Common myeloid progenitor, CD34-positive (primary cell): ENCODE measurements at regions not wholly inside any gene's neighbourhood (a gene's known extent, or its start where the extent isn't known, plus 50 kb on each side); places are given as distances from the start of the nearest gene placed in this dataset.

ENCODE experiments used
- CTCF ChIA-PET: fragments of 350-600 bp; sonication (Branson Sonifier 250); formaldehyde crosslinking; loops from one replicate; lab custom pipeline; 2021; ENCODE audit warnings: antibody characterized with exemption; lab: Charles Lee
- POLR2A ChIA-PET: fragments of 350-600 bp; sonication (Branson Sonifier 250); formaldehyde crosslinking; loops from one replicate; lab custom pipeline; 2021; ENCODE audit warnings: antibody characterized with exemption; lab: Charles Lee
- DNase-seq, 3 donors: peaks; one replicate each; pipeline versions ENCODE4 v3.0.0 to v3.0.0-alpha.2; 2013
- H3K27ac ChIP-seq, 2 experiments: 1 replicate in 1 of 2; 2 replicates in 1 of 2; pipeline ENCODE4 v1.7.0; 2013; ENCODE audit warnings: inconsistent platforms in 2 of 2, low read length in 2 of 2, mild to moderate bottlenecking in 2 of 2, low read depth in 1 of 2, moderate library complexity in 1 of 2; ENCODE audit not compliant: severe bottlenecking in 2 of 2, insufficient read depth in 1 of 2, poor library complexity in 1 of 2
- H3K27me3 ChIP-seq, 5 experiments: replicated peaks in 2 of 5; 1 replicate in 3 of 5; 2 replicates in 2 of 5; pipeline versions ENCODE4 v1.6.1 to v1.7.0; 2013; ENCODE audit warnings: low read length in 4 of 5, mild to moderate bottlenecking in 2 of 5, moderate library complexity in 2 of 5, inconsistent platforms in 1 of 5; ENCODE audit not compliant: insufficient read depth in 5 of 5, control insufficient read depth in 4 of 5
- H3K36me3 ChIP-seq, 4 experiments: 1 replicate in 2 of 4; 2 replicates in 2 of 4; pipeline versions ENCODE4 v1.6.1 to v1.7.0; 2013; ENCODE audit warnings: low read length in 3 of 4, control low read depth in 1 of 4, mild to moderate bottlenecking in 1 of 4; ENCODE audit not compliant: control insufficient read depth in 4 of 4, insufficient read depth in 4 of 4
- H3K4me1 ChIP-seq, 4 experiments: 1 replicate in 3 of 4; 2 replicates in 1 of 4; pipeline versions ENCODE4 v1.6.1 to v1.7.1; 2013; ENCODE audit warnings: low read length in 3 of 4, mild to moderate bottlenecking in 3 of 4, control low read depth in 1 of 4, inconsistent platforms in 1 of 4, moderate library complexity in 1 of 4; ENCODE audit not compliant: control insufficient read depth in 4 of 4, insufficient read depth in 4 of 4; ENCODE audit errors: control extremely low read depth in 1 of 4
- H3K4me3 ChIP-seq, 7 experiments: 1 replicate in 4 of 7; 2 replicates in 3 of 7; pipeline versions ENCODE4 v1.5.1 to v1.7.0; 2013; ENCODE audit warnings: mild to moderate bottlenecking in 7 of 7, low read length in 6 of 7, moderate library complexity in 6 of 7, inconsistent platforms in 2 of 7, low read depth in 2 of 7, control low read depth in 1 of 7; ENCODE audit not compliant: insufficient read depth in 4 of 7, control insufficient read depth in 1 of 7; ENCODE audit errors: extremely low read depth in 1 of 7
- H3K9me3 ChIP-seq, 5 experiments: 1 replicate in 4 of 5; 2 replicates in 1 of 5; pipeline versions ENCODE4 v1.6.1 to v1.7.1; 2013; ENCODE audit warnings: low read length in 4 of 5, mild to moderate bottlenecking in 2 of 5, inconsistent platforms in 1 of 5, low read depth in 1 of 5, moderate library complexity in 1 of 5; ENCODE audit not compliant: control insufficient read depth in 4 of 5, insufficient read depth in 2 of 5; ENCODE audit errors: control extremely low read depth in 1 of 5
- WGBS: methylation state at CpG from one replicate; pipeline ENCODE4 v1.1.5; 2013; ENCODE audit not compliant: insufficient coverage; 5-methylcytosine and 5-hydroxymethylcytosine counted together

DNA sequence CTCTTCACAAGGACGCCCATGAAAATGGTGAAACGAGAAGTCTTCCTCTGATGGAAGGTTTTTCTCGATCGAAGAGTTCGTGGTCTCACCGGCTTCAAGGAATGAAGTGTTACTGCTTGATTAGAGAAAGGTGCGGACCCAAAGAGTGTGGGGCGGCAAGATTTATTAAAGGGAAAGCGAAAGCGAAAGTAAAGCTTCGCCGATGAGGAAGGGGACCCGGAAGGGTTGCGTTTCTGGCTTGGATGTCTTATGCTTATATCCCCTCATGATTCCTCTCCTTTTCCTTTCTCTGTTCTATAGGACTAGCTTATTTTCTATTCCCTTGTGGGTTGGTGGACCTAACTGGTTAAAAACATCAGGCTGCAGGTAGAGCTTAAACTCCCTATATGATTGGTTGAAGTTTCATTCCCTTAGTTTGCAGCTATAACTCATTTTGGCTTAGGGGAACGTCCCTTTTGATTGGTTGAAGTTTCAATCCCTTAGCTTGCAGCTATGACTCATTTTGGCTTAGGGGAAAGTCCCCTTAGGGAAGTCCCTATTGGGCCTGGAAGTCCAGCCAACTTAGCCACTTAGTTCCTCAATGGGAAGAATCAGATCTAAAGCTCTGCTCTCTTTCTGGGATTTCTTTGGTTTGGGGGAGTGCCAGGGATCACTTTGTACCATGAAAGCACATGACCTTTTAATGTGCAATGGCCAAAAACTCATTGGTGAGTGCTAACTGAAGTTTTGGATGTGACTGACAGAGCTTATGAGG is 1025.0 kb upstream of the PCDH10 start:
- Histone ChIP-seq H3K4me3 (peak overlapping the region in 1 of 7 experiments; percentile 22), H3K9me3 (no peaks in the 10 kb centered on the region), H3K27me3 (no peaks in the 10 kb centered on the region), H3K4me1 (no peaks in the 10 kb centered on the region), H3K36me3 (no peaks in the 10 kb centered on the region), H3K27ac (no peak overlapping the region)
- DNase-seq = peak in 1 of 3 donors; percentile 4
- WGBS = 97% methylated on average over 7 of the region's 15 CpGs
- ChIA-PET CTCF (no interaction called here), POLR2A (no interaction called here)

DNA sequence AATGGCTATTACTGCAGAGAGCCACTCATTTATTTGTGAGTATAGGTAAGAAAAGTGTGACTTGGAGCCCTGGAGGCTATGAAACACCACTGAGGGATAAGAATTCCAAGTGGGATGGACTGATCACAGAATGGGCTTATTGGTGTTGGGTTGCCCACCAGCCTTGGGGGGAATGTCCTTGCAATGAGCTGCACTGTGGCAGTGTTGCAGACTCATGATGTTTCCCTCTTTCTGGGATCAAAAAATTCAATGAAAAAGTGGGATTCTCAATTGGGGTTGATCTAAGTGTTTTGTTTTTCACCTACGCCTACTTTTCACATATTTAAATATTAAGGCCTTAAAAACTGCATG is 1024.5 kb upstream of the PCDH10 start:
- no peaks in the 10 kb centered on the region for H3K27me3 ChIP-seq
- H3K4me3 ChIP-seq = no peak overlapping the region
- CTCF ChIA-PET = no interaction called here
- POLR2A ChIA-PET = no interaction called here
- no peak for DNase-seq
- no peaks in the 10 kb centered on the region for H3K9me3 ChIP-seq
- no peaks in the 10 kb centered on the region for H3K4me1 ChIP-seq
- WGBS = no CpG with 5 or more reads among the region's 1 CpG
- no peaks in the 10 kb centered on the region for H3K36me3 ChIP-seq
- no peak overlapping the region for H3K27ac ChIP-seq

DNA sequence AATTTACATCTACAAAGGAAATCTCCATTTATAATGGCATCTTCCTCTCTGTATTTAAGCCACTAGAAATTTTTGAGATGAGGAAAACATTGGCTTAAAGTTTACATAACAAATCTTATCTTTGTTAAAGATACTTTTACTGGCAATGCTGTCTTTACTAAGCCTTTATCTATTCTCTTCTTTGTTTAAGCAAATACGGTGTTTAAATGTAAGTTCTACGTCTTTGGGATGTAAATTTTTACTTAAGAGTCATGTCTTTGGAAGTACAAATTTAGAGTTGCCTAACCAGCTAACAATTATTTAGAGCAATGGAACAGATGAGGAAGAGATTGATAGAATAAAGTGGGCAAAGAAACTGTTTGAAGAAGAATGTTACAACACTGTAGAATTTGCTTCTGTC is 1024.0 kb upstream of the PCDH10 start:
- Histone ChIP-seq H3K4me3 (no peak overlapping the region), H3K36me3 (no peaks in the 10 kb centered on the region), H3K9me3 (no peaks in the 10 kb centered on the region), H3K27ac (no peak overlapping the region), H3K4me1 (no peaks in the 10 kb centered on the region), H3K27me3 (no peaks in the 10 kb centered on the region)
- ChIA-PET CTCF (no interaction called here), POLR2A (no interaction called here)
- no CpG with 5 or more reads among the region's 2 CpGs for WGBS
- DNase-seq = no peak

DNA sequence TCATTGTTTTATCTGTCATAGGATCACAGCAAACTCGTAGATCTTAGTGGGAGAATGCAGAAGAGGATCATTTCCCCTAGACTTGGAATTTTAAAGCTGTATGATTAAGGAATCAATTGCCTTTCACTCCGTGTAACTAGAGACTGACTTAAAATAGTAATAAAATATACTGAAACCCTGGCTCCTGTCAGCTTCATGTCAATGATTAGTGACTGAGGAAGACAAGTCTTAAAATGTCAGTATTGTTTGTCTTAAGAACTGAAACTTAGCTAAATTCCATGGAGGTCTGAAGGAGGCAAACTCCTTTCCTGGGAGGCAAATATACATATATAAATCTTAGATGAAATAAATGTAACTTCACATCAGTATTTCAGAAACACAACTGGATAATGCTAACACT is 1016.7 kb upstream of the PCDH10 start:
- DNase-seq = no peak
- WGBS = no CpG with 5 or more reads among the region's 2 CpGs
- Histone ChIP-seq H3K27me3 (no peaks in the 10 kb centered on the region), H3K9me3 (no peaks in the 10 kb centered on the region), H3K4me3 (no peak overlapping the region), H3K4me1 (no peaks in the 10 kb centered on the region), H3K36me3 (no peaks in the 10 kb centered on the region), H3K27ac (no peak overlapping the region)
- ChIA-PET POLR2A (no interaction called here), CTCF (no interaction called here)

DNA sequence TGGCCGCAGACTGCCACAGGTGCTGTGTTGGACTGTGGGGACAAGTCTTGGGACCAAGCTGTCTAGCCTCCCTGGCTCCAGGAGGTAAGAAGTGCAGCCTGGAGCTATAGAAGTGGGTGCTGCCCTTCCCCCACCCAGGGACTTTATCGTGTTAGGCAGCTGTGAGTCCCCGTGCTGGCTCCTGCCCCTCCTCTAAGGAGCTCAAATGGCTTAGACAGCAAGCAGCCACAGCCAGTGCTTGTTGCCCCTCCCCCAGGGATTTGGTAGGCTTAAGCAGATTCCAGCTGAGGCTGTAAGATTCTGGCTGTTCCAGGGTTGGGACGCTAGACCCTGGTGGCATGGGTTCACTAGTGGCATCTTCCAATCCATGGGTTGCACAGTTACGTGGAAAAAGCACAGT is 979.4 kb upstream of the PCDH10 start:
- ChIA-PET CTCF (no interaction called here), POLR2A (no interaction called here)
- no peak overlapping the region for H3K27ac ChIP-seq
- no peaks in the 10 kb centered on the region for H3K36me3 ChIP-seq
- H3K4me3 ChIP-seq = no peak overlapping the region
- H3K4me1 ChIP-seq = no peaks in the 10 kb centered on the region
- no peaks in the 10 kb centered on the region for H3K9me3 ChIP-seq
- no peaks in the 10 kb centered on the region for H3K27me3 ChIP-seq
- WGBS = 97% methylated on average over 5 of the region's 5 CpGs
- DNase-seq = no peak

DNA sequence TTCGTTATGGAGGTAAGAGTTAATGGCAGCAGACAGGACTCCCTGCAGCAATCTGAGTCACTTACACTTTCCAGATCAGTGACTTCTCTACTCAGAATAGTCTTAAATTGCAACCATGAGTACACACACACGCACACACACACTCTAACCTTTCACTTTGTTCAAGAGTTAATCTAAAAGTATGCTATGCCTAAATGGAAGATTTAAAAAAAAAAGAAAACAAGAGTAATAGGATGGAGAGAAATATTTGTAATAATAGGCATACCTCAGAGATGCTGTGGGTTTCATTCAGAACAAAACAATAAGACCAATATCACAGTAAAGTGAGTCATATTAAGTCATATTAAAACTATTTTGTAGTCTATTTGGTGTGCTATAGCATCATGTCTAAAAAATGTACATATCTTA is 969.1 kb upstream of the PCDH10 start:
- H3K9me3 ChIP-seq = peaks cover 0 to 3% (median 0%) of the 10 kb centered on the region in 5 experiments
- H3K27me3 ChIP-seq = no peaks in the 10 kb centered on the region
- POLR2A ChIA-PET = no interaction called here
- H3K4me1 ChIP-seq = no peaks in the 10 kb centered on the region
- WGBS = no CpG with 5 or more reads among the region's 2 CpGs
- no peaks in the 10 kb centered on the region for H3K36me3 ChIP-seq
- CTCF ChIA-PET = interaction anchor here (0.6 kb wide), 1 partner anchor 13 kb away, joined by 3 read pairs; no protein-coding TSS in a partner anchor
- no peak overlapping the region for H3K4me3 ChIP-seq
- DNase-seq = no peak
- no peak overlapping the region for H3K27ac ChIP-seq

DNA sequence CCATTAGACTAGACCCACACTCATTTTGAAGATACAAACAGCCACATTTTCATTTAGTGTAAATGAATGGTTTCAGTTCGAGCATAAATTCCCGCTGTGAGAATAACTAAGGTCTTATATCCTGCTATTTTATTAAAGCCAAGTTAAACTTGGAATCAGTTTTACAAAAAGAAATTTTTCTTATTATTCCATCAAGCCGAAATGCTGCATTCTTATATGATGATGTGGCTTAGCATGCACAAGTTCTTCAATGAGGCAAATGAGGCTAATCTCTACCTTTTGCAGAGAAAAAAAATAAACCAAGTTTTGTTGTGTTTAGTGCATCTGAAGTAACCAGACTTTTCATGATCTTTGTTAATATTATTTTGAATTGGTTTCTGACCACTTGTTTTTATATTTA is 953.9 kb upstream of the PCDH10 start:
- H3K9me3 ChIP-seq = no peaks in the 10 kb centered on the region
- no peaks in the 10 kb centered on the region for H3K27me3 ChIP-seq
- ChIA-PET CTCF (no interaction called here), POLR2A (no interaction called here)
- no peaks in the 10 kb centered on the region for H3K36me3 ChIP-seq
- H3K27ac ChIP-seq = no peak overlapping the region
- WGBS = 67% methylated on average over 1 of the region's 3 CpGs
- DNase-seq = no peak
- H3K4me1 ChIP-seq = no peaks in the 10 kb centered on the region
- no peak overlapping the region for H3K4me3 ChIP-seq
